GM21423 (cell line): ENCODE measurements at regions not wholly inside any gene's neighbourhood (a gene's known extent, or its start where the extent isn't known, plus 50 kb on each side); places are given as distances from the start of the nearest gene placed in this dataset.

Experiments
- ATAC-seq: cut with Tn5 transposase; IDR thresholded peaks from one replicate; pipeline ENCODE4 v1.9.1; 2021; ENCODE audit warnings: mild to moderate bottlenecking, moderate library complexity; ENCODE audit not compliant: unreplicated experiment

DNA sequence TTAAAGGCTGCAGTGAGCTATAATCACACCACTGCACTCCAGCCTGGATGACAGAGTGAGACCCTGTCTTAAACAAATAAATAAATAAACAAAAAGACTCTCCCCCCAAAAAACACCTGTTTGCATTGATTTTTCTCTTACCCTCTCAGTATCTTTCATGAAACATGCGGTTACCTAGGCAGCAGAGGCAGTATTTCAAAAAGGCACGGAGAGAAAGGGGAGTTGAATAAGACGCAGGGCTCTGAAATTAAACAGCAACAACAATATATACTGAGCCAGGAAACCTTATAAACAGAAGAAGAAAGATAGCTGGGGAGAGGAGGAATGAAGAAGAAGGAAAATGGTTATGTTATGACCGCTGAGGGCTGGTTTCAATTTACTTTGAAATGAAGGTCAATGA lies 277.6 kb downstream of the BTG1 start:
- ATAC-seq, result no peak

DNA sequence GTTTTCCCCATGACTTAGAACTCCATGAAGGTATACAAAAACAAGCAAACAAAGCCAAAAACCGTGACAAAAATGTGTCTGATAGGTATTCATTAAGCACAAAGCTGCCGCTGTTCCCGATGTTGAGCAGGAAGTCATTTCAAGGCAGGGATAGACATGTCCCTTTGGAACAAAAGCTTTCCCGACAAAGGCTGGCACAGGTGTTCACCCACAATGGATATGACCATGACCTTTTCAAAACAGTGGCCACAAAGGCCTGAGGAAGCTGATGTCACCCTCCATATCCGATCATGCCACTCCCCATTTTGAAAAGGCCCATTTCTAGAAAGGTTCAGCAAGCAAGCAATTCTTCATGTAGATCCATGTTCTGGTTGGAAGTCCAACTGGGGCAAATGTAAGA lies 279.1 kb downstream of the BTG1 start:
- no peak for ATAC-seq

DNA sequence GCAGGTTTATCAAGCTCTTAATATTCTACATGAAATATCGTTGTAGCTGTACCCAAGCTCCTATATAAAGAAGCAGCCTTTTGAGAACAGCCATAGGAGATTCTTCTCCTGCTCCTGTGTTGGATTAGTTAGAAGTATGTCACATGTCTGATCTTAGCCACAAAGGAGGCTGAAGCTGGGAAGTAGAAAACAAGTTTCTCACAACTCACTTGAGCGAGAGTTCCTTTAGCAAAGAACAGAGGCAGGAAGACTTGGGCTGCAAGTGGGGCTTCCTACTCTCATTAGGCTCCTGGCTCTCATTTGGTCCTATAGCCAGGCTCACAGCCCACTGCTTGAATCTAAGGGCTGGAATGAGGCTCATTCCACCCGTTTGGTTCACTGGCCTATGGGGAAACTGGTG lies 281.9 kb downstream of the BTG1 start:
- no peak for ATAC-seq

GRCh38 chr12:91861554-91861953 lies 284.1 kb downstream of the BTG1 start:
- ATAC-seq, result no peak

DNA sequence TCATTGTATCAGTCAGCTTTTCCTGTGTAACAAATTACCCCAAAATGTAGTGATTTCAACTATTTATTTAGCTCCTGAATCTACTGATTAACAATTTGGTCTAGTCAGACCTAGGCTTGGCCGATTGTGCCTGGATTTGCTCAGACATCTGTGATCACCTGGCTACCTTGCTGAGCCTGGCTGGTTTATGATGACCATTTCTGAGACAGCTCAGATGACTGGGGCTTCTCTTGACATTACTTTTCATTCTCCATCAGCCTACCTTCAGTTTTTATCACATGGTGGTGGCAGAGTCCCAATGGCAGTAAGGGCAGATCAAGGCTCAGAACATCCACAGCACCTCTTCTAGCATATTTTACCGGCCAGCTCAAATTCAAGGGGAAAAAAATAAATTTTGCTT lies 286.3 kb downstream of the BTG1 start:
- no peak for ATAC-seq

DNA sequence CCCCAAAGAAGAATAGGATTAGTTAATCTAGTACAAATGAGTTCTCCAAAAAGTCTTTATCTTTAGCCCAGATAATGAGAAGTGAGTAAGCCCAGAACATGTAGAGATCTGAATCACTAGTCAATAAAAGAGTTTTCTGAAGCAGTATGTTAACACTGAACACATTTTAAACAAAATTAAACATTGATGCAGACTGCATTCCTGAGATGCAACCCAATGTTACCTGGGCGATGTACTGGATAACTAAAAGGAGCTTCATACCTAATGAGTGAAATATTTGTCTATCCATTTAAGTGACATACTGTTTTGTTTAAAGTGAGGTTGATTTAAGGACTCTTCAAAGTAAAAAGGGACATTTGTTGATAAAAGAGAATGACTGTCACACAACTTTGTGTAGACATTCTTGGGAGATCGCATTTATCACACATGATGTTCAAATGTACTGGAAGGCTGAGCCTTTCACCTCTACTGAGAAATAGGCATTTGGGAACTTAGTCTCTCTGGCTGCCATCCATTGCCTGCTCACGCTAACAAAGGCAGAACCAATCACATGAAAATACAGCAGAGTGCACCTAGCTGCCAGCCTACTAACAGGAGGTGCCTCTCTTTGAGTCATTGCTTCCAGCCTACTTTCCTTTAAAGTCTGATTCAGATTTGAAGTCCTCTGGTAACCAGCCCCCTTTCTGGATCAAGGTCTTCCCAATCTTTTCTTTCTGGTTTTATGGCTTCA lies 287.7 kb downstream of the BTG1 start:
- no peak for ATAC-seq

GRCh38 chr12:91854725-91855124 lies 290.9 kb downstream of the BTG1 start:
- ATAC-seq, result no peak

- ATAC-seq, result no peak
Measured at GRCh38 chr12:91853350-91854127, 292.1 kb downstream of the BTG1 start.

DNA sequence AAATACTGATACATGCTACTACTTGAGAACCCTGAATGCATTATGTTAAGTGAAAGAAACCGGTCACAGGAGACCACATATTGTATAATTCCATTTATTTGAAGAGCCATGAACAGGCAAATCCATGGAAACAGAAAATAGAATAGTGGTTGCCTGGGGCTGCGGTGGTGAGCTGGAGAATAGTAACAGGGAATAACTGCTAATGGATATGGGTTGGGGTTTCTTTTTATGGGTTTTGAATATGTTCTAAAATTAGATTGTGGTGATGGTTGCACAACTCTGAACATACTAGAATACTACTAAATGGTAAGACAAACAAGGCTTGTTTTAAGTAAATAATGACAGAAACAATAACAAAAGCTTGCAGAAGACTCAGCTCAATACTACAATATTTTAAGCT lies 293.0 kb downstream of the BTG1 start:
- ATAC-seq, result no peak

DNA sequence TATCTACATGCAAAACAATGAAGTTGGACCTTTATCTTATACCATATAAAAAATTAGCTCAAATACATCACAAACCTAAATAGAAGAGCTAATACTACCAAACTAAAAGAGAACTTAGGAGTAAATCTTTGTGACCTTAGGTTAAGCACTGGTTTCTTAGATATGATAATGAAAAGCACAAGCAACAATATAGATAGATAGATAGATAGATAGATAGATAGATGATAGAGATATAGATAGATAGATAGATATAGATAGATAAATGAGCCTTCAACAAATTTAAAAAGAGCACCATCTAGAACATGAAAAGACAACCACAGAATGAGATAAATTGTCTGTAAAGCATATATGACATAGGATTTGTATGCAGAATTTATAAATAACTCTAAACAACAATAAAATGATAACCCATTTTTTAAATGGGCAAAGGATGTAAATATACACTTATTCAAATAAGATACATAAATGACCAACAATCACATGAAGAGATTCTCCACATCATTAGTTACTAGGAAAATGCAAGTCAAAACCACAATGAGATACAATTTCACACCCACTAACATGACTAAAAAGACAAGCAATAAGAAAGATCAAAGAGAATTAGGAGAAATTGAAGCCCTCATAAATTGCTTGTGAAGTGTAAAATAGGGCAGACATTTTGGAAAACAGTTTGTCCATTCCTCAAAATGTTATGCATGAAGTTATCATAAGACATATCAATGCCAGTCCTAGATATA lies 293.7 kb downstream of the BTG1 start:
- ATAC-seq, result no peak

- no peak for ATAC-seq
Measured at GRCh38 chr12:91846466-91847055, 299.1 kb downstream of the BTG1 start.

- ATAC-seq, result no peak
Measured at GRCh38 chr12:91845365-91845764, 300.3 kb downstream of the BTG1 start.

GRCh38 chr12:91841822-91842221 lies 303.8 kb downstream of the BTG1 start:
- ATAC-seq, result no peak

DNA sequence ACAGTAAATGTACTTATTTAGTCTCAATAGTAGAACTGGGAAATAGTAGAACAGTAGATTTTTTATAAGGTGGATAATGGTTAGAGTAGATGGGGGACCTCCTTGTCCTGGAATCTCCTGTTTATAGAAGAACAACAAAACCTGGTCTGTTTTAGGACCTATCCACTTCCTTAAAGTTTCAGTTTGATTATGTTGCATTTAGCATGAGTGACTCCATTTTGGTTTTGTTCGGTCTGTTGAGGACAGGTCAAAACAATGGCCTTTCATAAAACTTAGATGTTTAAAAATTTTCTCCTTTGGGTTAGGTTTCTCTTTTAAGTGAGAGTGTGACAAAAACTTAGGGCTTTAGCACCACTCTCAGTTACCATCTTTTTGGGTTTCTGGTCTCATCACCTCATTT lies 308.9 kb downstream of the BTG1 start:
- no peak for ATAC-seq

- no peak for ATAC-seq
Measured at GRCh38 chr12:91836264-91836663, 309.4 kb downstream of the BTG1 start.

DNA sequence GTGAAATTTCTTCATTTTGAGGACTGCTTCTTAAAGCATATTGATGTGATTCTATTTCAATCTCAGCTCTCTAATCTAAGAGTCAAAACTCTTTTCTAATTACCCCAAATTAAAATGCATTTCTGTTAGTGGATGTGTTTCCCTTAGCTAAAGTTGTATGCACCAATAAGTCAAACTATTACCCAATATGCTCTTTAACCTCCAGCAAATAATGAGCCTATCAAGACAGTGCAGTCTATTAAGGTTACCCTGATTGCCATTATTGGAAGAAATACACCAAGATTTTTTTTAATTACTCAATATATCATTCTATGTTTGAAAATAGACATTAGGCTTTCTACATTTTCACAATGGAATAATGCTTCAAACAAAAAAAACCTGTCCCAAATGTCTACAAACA lies 310.0 kb downstream of the BTG1 start:
- ATAC-seq, result no peak

DNA sequence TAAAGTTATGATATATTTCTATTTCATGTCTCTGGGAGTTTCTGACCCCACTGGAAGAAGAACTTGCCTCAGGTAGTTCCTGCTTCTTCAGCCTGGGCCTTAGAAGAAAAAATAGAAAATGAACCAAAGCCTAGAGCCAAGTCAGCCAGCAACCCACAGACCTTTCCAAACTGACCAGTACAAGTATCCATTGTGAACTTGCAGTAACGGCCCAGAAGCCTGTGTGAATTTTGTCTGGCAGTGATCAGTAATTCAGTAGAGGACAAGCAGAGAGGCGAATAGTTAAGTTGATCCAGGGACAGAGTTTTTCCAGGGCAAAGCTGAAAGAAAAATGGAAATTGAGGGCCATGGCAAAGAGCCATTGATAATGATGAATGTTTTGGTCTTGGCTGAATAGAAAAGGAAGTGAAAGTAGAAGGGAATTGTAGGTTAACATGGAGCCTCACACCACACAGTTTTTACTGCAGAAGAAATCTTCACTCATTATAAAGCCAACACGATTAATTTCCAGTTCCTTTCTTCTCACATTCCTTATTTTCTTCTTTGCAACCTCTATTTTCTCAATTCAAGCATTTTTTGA lies 311.8 kb downstream of the BTG1 start:
- ATAC-seq, result no peak

- no peak for ATAC-seq
Measured at GRCh38 chr12:91825999-91826398, 319.6 kb downstream of the BTG1 start.

- no peak for ATAC-seq
Measured at GRCh38 chr12:91824991-91825390, 320.7 kb downstream of the BTG1 start.

GRCh38 chr12:91819132-91819447 lies 326.6 kb downstream of the BTG1 start:
- ATAC-seq, result no peak
